HG03442 (cell line): ENCODE measurements at regions not wholly inside any gene's neighbourhood (a gene's known extent, or its start where the extent isn't known, plus 50 kb on each side); places are given as distances from the start of the nearest gene placed in this dataset.
"Not testable (repeated sequence)": the region's sequence is repeated elsewhere in the genome, so short reads cannot be mapped to it uniquely, and the experiment has no call there.

Experiments
- ATAC-seq: cut with Tn5 transposase; IDR thresholded peaks from one replicate; pipeline ENCODE4 v1.9.1; 2021; ENCODE audit warnings: mild to moderate bottlenecking, moderate library complexity; ENCODE audit not compliant: unreplicated experiment

DNA sequence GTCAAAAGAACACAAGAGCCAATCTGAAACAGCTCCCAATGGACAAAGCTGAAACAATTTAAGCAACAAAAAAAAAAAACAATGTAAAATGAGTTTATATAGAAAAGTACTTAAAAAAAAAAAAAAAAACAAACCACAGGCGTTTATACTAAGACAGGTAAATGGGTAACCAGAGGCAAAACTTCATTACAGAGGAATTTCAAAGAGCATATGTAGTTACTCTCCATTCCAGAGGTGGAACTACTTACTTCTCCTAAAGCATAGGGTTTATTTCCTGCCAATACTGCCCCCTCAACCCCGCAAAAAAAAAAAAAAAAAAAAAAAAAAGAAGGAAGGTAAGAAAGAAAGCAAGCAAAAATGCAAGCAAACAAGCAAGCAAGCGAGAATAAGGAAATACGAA, 132.9 kb downstream of the LIG4 start:
- ATAC-seq, result no peak

- no peak for ATAC-seq
Observed at GRCh38 chr13:108077284-108077683, 138.1 kb downstream of the LIG4 start.

GRCh38 chr13:108074429-108074828, 140.9 kb downstream of the LIG4 start:
- not testable (repeated sequence) for ATAC-seq

DNA sequence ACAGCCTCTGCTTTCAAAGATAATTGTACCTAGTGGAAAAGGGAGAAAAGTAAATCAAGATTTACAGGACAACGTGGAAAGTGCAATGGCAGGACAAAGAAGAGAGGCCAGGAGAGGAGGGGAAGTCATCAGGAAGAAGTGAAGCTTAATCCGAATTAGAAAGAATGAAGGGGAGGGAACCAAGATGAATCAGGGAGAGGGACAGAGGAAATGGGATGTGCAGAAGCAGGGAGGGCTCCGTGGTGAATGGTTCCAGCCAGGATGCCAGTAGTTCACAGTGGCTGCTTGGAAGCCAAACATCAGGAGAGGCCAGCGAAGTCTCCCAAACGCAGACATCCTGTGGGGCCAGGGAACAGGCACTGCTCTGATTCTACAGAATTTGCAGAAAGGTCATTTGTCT, 144.4 kb downstream of the LIG4 start:
- no peak for ATAC-seq

DNA sequence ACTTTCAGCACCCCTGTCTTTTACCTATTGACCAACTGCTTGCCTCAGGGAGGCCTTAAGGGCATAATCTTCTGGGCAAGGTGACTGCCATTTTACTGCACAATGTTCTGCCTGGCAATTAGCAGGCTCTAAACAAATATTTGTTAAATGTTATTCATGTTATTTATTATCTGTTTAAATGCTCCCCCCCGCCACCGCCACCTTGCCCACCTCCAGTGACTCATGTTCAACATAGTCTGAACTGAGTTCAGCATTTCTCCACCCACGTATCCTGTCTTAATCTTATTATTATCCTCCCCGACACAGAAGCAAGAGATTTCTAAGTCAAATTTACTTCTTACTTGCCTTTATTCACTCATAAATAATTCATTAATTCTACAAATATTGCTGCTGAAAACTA, 144.8 kb downstream of the LIG4 start:
- no peak for ATAC-seq

GRCh38 chr13:108069521-108070210, 145.7 kb downstream of the LIG4 start:
- no peak for ATAC-seq

- not testable (repeated sequence) for ATAC-seq
Observed at GRCh38 chr13:108064372-108064771, 151.0 kb downstream of the LIG4 start.

GRCh38 chr13:108060111-108060510, 155.2 kb downstream of the LIG4 start:
- ATAC-seq, result no peak

GRCh38 chr13:108056278-108056677, 159.1 kb downstream of the LIG4 start:
- ATAC-seq, result no peak

DNA sequence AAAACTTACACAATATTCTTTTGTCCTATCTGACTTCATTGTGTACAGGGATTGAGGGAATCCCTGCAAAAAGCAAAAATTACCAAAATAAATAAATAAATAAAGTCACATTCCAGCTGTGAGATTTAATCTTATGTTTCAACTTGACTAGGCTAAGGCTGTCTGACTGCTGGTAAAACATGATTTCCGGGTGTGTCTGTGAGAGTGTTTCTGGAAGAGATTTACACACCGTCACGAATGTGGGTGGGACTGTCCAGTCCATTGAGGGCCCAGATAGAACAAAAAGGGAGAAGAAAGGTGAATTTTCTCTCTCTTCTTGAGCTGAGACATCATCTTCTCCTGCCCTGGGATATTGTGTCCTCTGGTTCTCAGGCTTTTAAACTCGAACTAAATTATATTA, 166.1 kb downstream of the LIG4 start:
- ATAC-seq, result no peak

GRCh38 chr13:108044954-108045353, 170.4 kb downstream of the LIG4 start:
- ATAC-seq, result no peak

- ATAC-seq, result not testable (repeated sequence)
Observed at GRCh38 chr13:108042866-108043265, 172.5 kb downstream of the LIG4 start.

DNA sequence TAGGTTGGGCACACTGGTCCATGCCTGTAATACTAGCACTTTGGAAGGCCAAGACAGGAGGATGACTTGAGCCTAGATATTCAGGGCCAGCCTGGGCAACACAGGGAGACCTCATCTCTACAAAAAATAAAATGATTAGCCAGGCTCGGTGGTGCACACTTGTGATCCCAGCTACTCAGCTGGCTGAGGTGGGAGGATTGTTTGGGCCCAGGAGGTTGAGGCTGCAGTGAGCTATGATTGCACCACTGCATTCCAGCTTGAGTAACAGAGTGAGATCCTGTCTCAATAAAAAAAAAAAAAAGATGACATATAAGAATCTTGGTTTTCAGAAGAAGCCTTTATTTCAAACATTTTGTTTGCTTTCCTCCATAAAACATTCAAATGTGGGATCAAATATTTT, 178.0 kb downstream of the LIG4 start:
- no peak for ATAC-seq

GRCh38 chr13:108036411-108036932, 178.9 kb downstream of the LIG4 start:
- no peak for ATAC-seq

- ATAC-seq, result no peak
Observed at GRCh38 chr13:108034909-108035410, 180.4 kb downstream of the LIG4 start.

GRCh38 chr13:108033800-108034707, 181.3 kb downstream of the LIG4 start:
- ATAC-seq, result no peak

- no peak for ATAC-seq
Observed at GRCh38 chr13:108031865-108032264, 183.5 kb downstream of the LIG4 start.

GRCh38 chr13:108030769-108031168, 184.6 kb downstream of the LIG4 start:
- ATAC-seq, result no peak

GRCh38 chr13:108026680-108027410, 188.5 kb downstream of the LIG4 start:
- no peak for ATAC-seq

DNA sequence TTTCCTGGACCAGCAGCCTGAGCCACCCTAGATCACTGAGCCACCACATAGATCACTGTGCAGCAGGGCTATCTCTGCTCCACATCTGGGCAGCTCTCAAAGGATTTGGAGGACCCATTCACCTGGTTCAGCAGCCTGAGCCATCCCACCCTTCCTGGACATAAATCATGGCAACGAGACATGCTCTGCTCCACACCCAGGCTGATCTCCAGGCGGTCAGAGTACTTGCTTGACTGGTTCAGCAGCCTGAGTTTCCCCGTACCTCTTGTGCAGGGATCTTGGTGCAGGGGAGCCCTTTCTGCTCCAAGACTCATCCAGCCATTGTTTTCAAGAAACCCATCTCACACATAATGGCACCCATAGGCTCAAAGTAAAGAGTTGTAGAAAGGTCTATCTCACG, 195.3 kb downstream of the LIG4 start:
- no peak for ATAC-seq

DNA sequence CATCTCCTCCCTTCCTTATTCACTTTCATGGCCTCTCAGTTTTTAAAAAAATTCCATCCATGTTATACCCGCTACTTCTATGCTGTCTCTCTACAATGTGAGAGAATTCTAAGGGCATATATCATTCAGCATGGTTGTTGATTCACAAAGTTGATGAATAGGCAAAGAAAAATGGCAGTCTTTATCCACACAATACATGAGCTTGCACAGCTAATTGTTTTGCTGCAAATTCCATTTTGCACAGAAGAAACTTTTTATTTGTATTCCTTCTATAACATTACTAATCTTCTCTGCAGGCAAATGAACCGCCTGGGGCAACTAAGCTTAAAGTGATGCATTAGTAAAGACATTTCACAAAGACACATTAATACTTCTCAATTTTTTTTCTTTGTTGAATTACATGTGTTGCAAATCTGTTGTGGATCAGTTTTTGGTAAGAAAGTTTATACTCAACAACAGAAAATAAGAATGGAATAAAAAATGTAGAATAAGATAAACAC, 196.9 kb downstream of the LIG4 start:
- ATAC-seq, result no peak
